NB4 (cell line): ENCODE measurements at regions not wholly inside any gene's neighbourhood (a gene's known extent, or its start where the extent isn't known, plus 50 kb on each side); places are given as distances from the start of the nearest gene placed in this dataset.

Experiments used
- CTCF ChIP-seq: IDR thresholded peaks from one replicate; pipeline ENCODE4 v1.5.1; 2012; ENCODE audit warnings: low read depth, low read length
- MAX ChIP-seq: IDR thresholded peaks from 2 replicates; pipeline ENCODE4 v1.6.1; 2011; ENCODE audit warnings: low read depth, low read length
- POLR2A ChIP-seq: IDR thresholded peaks from 2 replicates; pipeline ENCODE4 v1.6.1; 2011; ENCODE audit warnings: mild to moderate bottlenecking; ENCODE audit not compliant: insufficient read length; ENCODE audit errors: extremely low read depth

- TF ChIP-seq CTCF = no peak
- TF ChIP-seq POLR2A = no peak
- no peak for TF ChIP-seq MAX
These were observed 171.0 kb downstream of the CPEB2 start for GRCh38 chr4:15173251-15173650.
